ENCODE measurements at regions not wholly inside any gene's neighbourhood (a gene's known extent, or its start where the extent isn't known, plus 50 kb on each side); places are given as distances from the start of the nearest gene placed in this dataset.

GRCh38 chr15:98567951-98568350, 80.4 kb upstream of the IGF1R start:
- Histone ChIP-seq H3K27me3 (ENCODE audit: low read depth, low read length) (no peaks in the 10 kb centered on the region), H3K4me1 (ENCODE audit: control insufficient read depth in 1 of 2, insufficient read depth in 2 of 2, low read length in 2 of 2) (no peaks in the 10 kb centered on the region), H3K36me3 (ENCODE audit: control insufficient read depth in 1 of 2, insufficient read depth in 2 of 2, low read length in 2 of 2) (no peaks in the 10 kb centered on the region), H3K9me3 (ENCODE audit: control insufficient read depth in 1 of 2, low read length in 2 of 2) (no peaks in the 10 kb centered on the region), H3K27ac (ENCODE audit: low read length) (no peak overlapping the region), H3K4me3 (ENCODE audit: low read depth in 1 of 2, low read length in 2 of 2) (no peak overlapping the region)

- Histone ChIP-seq H3K4me3 (ENCODE audit: low read depth in 1 of 2, low read length in 2 of 2) (no peak overlapping the region), H3K36me3 (ENCODE audit: control insufficient read depth in 1 of 2, insufficient read depth in 2 of 2, low read length in 2 of 2) (no peaks in the 10 kb centered on the region), H3K4me1 (ENCODE audit: control insufficient read depth in 1 of 2, insufficient read depth in 2 of 2, low read length in 2 of 2) (no peaks in the 10 kb centered on the region), H3K27ac (ENCODE audit: low read length) (no peak overlapping the region), H3K27me3 (ENCODE audit: low read depth, low read length) (no peaks in the 10 kb centered on the region), H3K9me3 (ENCODE audit: control insufficient read depth in 1 of 2, low read length in 2 of 2) (no peaks in the 10 kb centered on the region)
Observed at GRCh38 chr15:98568382-98569017, 79.8 kb upstream of the IGF1R start.

- H3K27ac ChIP-seq (ENCODE audit: low read length): no peak overlapping the region
- no peaks in the 10 kb centered on the region for H3K27me3 ChIP-seq (ENCODE audit: low read depth, low read length)
- H3K4me1 ChIP-seq (ENCODE audit: control insufficient read depth in 1 of 2, insufficient read depth in 2 of 2, low read length in 2 of 2): no peaks in the 10 kb centered on the region
- no peak overlapping the region for H3K4me3 ChIP-seq (ENCODE audit: low read depth in 1 of 2, low read length in 2 of 2)
- H3K36me3 ChIP-seq (ENCODE audit: control insufficient read depth in 1 of 2, insufficient read depth in 2 of 2, low read length in 2 of 2): no peaks in the 10 kb centered on the region
- H3K9me3 ChIP-seq (ENCODE audit: control insufficient read depth in 1 of 2, low read length in 2 of 2): no peaks in the 10 kb centered on the region
Observed at GRCh38 chr15:98570119-98570518, 78.2 kb upstream of the IGF1R start.

- Histone ChIP-seq H3K27me3 (ENCODE audit: low read depth, low read length) (peaks cover 18% of the 10 kb centered on the region), H3K36me3 (ENCODE audit: control insufficient read depth in 1 of 2, insufficient read depth in 2 of 2, low read length in 2 of 2) (no peaks in the 10 kb centered on the region), H3K27ac (ENCODE audit: low read length) (no peak overlapping the region), H3K4me1 (ENCODE audit: control insufficient read depth in 1 of 2, insufficient read depth in 2 of 2, low read length in 2 of 2) (peaks cover 0 to 6% of the 10 kb centered on the region in 2 donors), H3K4me3 (ENCODE audit: low read depth in 1 of 2, low read length in 2 of 2) (peak overlapping the region in 1 of 2 donors; percentile 30), H3K9me3 (ENCODE audit: control insufficient read depth in 1 of 2, low read length in 2 of 2) (no peaks in the 10 kb centered on the region)
Observed at GRCh38 chr15:98580572-98580971, 67.8 kb upstream of the IGF1R start.

GRCh38 chr15:98581715-98582114, 66.6 kb upstream of the IGF1R start:
- H3K36me3 ChIP-seq (ENCODE audit: control insufficient read depth in 1 of 2, insufficient read depth in 2 of 2, low read length in 2 of 2): no peaks in the 10 kb centered on the region
- H3K9me3 ChIP-seq (ENCODE audit: control insufficient read depth in 1 of 2, low read length in 2 of 2): no peaks in the 10 kb centered on the region
- H3K4me1 ChIP-seq (ENCODE audit: control insufficient read depth in 1 of 2, insufficient read depth in 2 of 2, low read length in 2 of 2): peaks cover 0 to 6% of the 10 kb centered on the region in 2 donors
- no peak overlapping the region for H3K27ac ChIP-seq (ENCODE audit: low read length)
- H3K4me3 ChIP-seq (ENCODE audit: low read depth in 1 of 2, low read length in 2 of 2): no peak overlapping the region
- peaks cover 18% of the 10 kb centered on the region for H3K27me3 ChIP-seq (ENCODE audit: low read depth, low read length)

GRCh38 chr15:98582900-98583554, 65.3 kb upstream of the IGF1R start:
- no peaks in the 10 kb centered on the region for H3K9me3 ChIP-seq (ENCODE audit: control insufficient read depth in 1 of 2, low read length in 2 of 2)
- H3K36me3 ChIP-seq (ENCODE audit: control insufficient read depth in 1 of 2, insufficient read depth in 2 of 2, low read length in 2 of 2): no peaks in the 10 kb centered on the region
- no peak overlapping the region for H3K27ac ChIP-seq (ENCODE audit: low read length)
- peaks cover 0 to 6% of the 10 kb centered on the region in 2 donors for H3K4me1 ChIP-seq (ENCODE audit: control insufficient read depth in 1 of 2, insufficient read depth in 2 of 2, low read length in 2 of 2)
- peaks cover 21% of the 10 kb centered on the region for H3K27me3 ChIP-seq (ENCODE audit: low read depth, low read length)
- no peak overlapping the region for H3K4me3 ChIP-seq (ENCODE audit: low read depth in 1 of 2, low read length in 2 of 2)

- H3K9me3 ChIP-seq (ENCODE audit: control insufficient read depth in 1 of 2, low read length in 2 of 2): no peaks in the 10 kb centered on the region
- H3K4me1 ChIP-seq (ENCODE audit: control insufficient read depth in 1 of 2, insufficient read depth in 2 of 2, low read length in 2 of 2): peaks cover 0 to 6% of the 10 kb centered on the region in 2 donors
- no peak overlapping the region for H3K27ac ChIP-seq (ENCODE audit: low read length)
- no peak overlapping the region for H3K4me3 ChIP-seq (ENCODE audit: low read depth in 1 of 2, low read length in 2 of 2)
- no peaks in the 10 kb centered on the region for H3K36me3 ChIP-seq (ENCODE audit: control insufficient read depth in 1 of 2, insufficient read depth in 2 of 2, low read length in 2 of 2)
- H3K27me3 ChIP-seq (ENCODE audit: low read depth, low read length): peaks cover 21% of the 10 kb centered on the region
Observed at GRCh38 chr15:98583771-98584430, 64.4 kb upstream of the IGF1R start.

GRCh38 chr15:98586066-98586465, 62.3 kb upstream of the IGF1R start:
- Histone ChIP-seq H3K27me3 (ENCODE audit: low read depth, low read length) (peaks cover 13% of the 10 kb centered on the region), H3K36me3 (ENCODE audit: control insufficient read depth in 1 of 2, insufficient read depth in 2 of 2, low read length in 2 of 2) (no peaks in the 10 kb centered on the region), H3K27ac (ENCODE audit: low read length) (no peak overlapping the region), H3K4me1 (ENCODE audit: control insufficient read depth in 1 of 2, insufficient read depth in 2 of 2, low read length in 2 of 2) (no peaks in the 10 kb centered on the region), H3K4me3 (ENCODE audit: low read depth in 1 of 2, low read length in 2 of 2) (no peak overlapping the region), H3K9me3 (ENCODE audit: control insufficient read depth in 1 of 2, low read length in 2 of 2) (no peaks in the 10 kb centered on the region)

- Histone ChIP-seq H3K36me3 (ENCODE audit: control insufficient read depth in 1 of 2, insufficient read depth in 2 of 2, low read length in 2 of 2) (no peaks in the 10 kb centered on the region), H3K4me1 (ENCODE audit: control insufficient read depth in 1 of 2, insufficient read depth in 2 of 2, low read length in 2 of 2) (no peaks in the 10 kb centered on the region), H3K9me3 (ENCODE audit: control insufficient read depth in 1 of 2, low read length in 2 of 2) (no peaks in the 10 kb centered on the region), H3K27me3 (ENCODE audit: low read depth, low read length) (no peaks in the 10 kb centered on the region), H3K4me3 (ENCODE audit: low read depth in 1 of 2, low read length in 2 of 2) (no peak overlapping the region), H3K27ac (ENCODE audit: low read length) (no peak overlapping the region)
Observed at GRCh38 chr15:98592136-98592535, 56.2 kb upstream of the IGF1R start.

- no peak overlapping the region for H3K27ac ChIP-seq (ENCODE audit: low read length)
- H3K4me1 ChIP-seq (ENCODE audit: control insufficient read depth in 1 of 2, insufficient read depth in 2 of 2, low read length in 2 of 2): peaks cover 5% of the 10 kb centered on the region in 2 donors
- no peaks in the 10 kb centered on the region for H3K36me3 ChIP-seq (ENCODE audit: control insufficient read depth in 1 of 2, insufficient read depth in 2 of 2, low read length in 2 of 2)
- H3K9me3 ChIP-seq (ENCODE audit: control insufficient read depth in 1 of 2, low read length in 2 of 2): no peaks in the 10 kb centered on the region
- H3K4me3 ChIP-seq (ENCODE audit: low read depth in 1 of 2, low read length in 2 of 2): no peak overlapping the region
- no peaks in the 10 kb centered on the region for H3K27me3 ChIP-seq (ENCODE audit: low read depth, low read length)
Observed at GRCh38 chr15:98596131-98596530, 52.2 kb upstream of the IGF1R start.

GRCh38 chr15:98596885-98597392, 51.4 kb upstream of the IGF1R start:
- H3K4me3 ChIP-seq (ENCODE audit: low read depth in 1 of 2, low read length in 2 of 2): peak overlapping the region in 1 of 2 donors; percentile 10
- no peaks in the 10 kb centered on the region for H3K27me3 ChIP-seq (ENCODE audit: low read depth, low read length)
- H3K9me3 ChIP-seq (ENCODE audit: control insufficient read depth in 1 of 2, low read length in 2 of 2): no peaks in the 10 kb centered on the region
- peaks cover 5% of the 10 kb centered on the region in 2 donors for H3K4me1 ChIP-seq (ENCODE audit: control insufficient read depth in 1 of 2, insufficient read depth in 2 of 2, low read length in 2 of 2)
- no peak overlapping the region for H3K27ac ChIP-seq (ENCODE audit: low read length)
- H3K36me3 ChIP-seq (ENCODE audit: control insufficient read depth in 1 of 2, insufficient read depth in 2 of 2, low read length in 2 of 2): no peaks in the 10 kb centered on the region
